Activated T-cell treated with anti-CD3 and anti-CD28 coated beads for 4 hours (primary cell): ENCODE measurements at regions not wholly inside any gene's neighbourhood (a gene's known extent, or its start where the extent isn't known, plus 50 kb on each side); places are given as distances from the start of the nearest gene placed in this dataset.

ENCODE experiments used
- DNase-seq: peaks from one replicate; pipeline ENCODE4 v3.0.0-alpha.2; 2020

DNA sequence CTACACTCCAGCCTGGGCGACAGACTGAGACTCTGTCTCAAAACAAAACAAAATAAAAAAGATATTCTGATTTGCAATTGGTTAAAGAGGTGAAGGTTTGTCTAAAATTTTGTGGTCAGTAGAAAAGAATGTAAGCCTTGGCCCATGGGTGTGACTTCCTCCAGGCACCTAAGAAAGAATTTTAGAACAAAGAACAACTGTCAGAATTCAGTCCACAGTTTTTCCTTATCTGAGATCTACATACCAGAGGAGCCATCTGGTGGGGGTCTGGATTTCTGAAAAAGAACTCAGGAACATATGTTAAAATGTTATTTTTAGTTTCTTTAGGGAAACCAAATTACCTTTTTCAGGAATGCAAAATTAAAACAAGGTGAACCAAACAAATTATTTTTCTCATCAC, 434.1 kb downstream of the ANKRD50 start:
- DNase-seq: no peak

DNA sequence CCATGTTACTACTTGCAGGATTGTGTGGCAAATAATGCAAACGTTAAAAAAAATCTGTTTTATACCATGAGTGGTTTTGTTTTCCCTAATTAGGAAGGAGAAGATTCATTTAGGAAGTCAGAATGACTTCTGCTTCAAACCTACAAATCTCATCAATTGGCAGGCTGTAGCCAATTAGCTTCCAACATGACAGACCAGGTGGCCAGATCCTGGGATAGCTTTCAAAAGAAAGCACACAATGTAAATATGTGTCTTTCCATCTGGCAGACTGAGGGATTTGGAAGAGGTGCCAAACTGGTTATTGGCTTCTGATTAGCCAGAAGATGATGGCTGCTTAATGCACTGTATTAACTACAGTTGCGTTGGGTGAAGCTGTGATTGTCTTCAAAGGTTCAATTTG, 432.8 kb downstream of the ANKRD50 start:
- no peak for DNase-seq

DNA sequence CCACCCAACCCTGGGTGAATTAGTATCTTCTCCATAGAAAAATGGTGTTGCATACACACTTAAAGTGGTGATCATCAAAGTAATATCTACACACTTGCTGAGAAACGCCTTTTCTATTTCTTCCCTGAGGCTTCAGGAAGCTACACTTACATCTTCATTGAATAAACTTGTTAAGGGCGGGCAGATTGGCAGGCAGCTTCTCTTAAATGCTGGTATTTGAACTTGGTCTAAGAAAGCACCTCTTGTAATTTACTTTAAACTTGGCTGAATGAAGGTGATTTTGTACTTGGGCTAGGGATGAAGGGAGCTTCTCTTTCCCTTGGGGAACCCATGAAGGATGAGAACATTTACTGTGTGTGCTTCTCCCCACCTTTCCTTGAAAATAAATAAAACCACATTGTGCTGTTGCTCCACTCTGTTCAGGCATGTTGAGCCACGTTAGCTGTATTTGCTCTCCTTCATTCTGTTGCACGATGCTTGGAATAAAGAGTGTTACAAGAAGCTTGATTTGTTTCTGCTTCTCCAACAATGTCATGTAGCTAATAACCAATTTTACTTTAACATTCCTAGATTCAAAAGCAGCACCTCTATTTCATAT, 430.1 kb downstream of the ANKRD50 start:
- DNase-seq: no peak

DNA sequence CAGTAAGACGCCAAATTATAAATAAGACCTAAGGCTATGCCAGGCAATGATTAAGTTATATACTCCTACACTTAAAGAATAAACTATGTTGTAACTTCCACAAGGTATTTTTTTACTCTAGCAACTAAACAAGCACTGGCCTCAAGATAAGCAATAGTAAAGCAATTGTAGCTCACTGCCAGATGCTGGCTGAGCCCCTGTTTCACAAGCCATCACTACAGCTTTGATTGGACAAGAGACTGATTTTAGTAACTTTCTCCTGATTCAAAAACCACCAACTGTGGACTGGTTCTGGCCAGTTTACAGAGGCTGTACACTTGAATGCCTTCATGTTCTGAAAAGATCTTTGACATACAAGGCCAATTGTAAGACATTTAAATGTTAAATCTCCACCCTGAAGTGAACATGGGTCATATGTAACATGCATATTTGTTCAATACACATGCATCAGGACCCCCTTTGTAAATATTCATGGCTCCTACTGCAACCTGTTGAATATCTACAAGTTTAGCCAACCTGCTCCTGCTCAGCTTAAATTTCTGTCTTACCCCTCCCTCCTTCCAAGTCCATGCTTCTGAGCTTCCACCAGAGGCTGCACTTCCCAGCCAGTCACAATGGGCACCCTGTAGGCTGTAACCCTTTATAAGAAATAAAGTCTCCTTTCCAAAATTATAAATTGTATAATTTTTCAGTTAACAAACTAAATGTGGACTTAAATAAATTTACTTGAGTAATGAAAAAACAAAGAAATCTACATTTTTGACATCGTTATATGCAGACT, 423.6 kb downstream of the ANKRD50 start:
- DNase-seq: no peak

DNA sequence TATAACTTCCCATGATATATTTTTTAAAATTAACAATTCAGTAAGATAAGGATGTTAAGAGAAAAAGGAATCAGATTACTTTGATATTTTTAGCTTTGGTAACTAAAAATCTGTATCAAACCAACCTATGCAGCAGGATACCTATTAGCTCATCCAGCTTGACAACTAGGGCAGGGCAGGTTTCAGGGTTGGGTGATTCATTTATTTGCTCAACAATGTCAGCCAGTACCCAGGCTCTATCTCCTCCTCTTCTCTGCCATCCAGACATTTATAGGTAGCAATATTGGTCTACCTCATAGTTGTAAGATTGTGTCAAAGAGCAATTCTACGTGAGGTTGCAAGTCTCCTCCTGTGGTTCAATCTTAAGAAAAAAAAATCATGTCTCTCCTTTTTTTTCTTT, 421.9 kb downstream of the ANKRD50 start:
- DNase-seq: no peak

DNA sequence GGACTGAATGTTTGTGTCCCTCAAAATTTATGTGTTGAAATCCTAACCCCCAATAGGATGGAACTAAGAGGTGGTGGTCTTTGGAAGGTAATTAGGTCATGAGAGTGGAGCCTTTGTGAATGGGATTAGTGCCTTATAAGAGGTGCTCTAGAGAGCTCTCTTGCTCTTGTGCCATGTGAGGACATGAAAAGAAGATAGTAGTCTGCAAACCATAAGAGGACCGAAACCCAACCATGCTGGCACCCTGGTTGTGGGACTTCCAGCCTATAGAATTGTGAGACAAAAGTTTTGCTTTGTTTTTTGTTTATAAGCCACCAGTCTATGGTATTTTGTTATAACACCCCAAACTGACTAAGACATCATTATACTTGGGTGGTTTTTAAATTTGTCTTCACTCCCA, 417.1 kb downstream of the ANKRD50 start:
- DNase-seq: no peak

DNA sequence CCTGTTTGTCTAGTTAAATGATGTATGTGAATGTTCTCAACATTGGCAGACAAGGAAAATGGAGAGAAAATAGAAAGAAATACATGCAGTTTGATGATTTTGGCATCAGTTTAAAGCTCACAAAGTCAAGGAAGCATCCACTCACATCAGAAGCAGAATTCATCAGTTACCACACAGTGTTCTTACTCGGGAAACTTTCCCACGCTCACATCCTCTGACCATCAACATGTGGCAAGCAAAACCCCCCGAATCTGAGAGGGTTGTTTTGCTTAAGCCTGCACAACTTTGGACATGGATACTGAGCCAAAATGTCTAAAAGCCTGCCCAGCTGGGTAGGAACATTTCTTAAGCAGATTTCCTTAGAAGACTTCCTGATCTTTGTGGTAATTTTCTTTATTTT, 407.6 kb downstream of the ANKRD50 start:
- no peak for DNase-seq

DNA sequence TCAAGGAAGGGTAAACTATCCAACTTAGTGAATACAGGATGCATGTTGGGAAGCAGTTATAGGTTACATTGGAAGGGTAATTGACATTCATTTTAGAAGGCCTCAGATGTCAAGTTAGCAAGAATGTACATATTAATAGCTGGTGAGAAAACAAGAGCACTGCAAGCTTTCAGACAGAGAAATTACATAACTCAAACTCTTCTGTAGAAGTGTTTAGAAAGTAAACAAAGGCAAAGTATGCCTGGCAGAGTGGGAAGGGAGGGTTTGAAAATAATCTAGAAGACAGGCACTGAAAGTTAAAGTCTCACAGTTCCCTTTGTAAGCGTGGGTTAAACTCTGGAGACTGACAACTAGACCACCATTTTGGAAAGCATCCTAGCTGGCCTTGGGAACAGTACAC, 406.2 kb downstream of the ANKRD50 start:
- no peak for DNase-seq

DNA sequence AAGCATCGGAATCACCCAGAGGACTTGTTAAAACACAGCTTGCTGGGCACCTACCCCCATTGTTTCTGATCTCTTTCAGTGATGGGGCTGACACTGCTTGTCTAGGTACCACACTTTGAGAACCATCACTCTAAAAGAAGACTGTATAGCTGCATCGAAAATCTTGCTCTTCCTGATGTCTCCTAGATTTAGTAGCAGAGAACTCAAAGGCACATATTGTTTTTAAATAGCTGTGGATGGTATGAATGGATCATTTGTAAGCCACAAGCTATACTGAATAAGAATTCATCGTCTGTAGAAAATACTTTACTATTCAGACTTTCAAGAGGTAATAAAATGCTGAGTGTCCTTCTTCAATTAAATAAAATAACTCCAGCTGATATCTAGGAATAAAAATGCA, 405.4 kb downstream of the ANKRD50 start:
- no peak for DNase-seq

DNA sequence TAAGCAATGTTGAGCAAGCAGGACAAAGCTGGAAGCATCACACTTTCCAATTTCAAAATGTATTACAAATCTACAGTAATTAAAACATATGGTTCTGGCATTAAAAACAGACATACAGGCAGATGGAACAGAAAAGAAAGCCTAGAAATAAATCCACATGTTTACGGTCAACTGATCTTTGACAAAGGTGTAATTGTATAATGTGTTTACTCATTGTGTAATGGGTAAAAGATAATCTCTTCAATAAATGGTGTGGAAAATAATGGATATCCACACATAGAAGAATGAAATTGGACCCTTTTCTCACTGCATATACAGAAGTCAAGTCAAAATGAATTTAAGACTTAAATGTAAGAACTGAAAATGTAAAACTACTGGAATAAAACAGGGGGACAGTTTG, 394.2 kb downstream of the ANKRD50 start:
- no peak for DNase-seq

DNA sequence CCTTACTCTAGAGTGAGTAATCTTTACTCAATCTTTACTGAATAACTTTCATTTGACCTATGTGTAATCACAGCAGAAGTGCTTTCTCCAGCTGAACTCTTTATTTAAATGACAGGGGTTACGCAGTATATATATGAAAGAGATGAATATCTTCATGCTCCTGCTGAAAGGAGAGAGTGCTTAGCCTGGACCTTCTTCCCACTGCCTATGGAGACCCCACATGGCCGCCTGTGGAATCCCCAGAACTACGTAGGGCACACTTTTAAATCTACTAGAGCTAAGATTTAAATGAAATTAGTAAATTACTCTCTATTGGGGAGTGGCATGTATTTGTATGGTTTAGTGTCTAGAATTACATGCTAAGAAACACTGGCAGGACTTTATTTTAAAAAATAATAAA, 391.2 kb downstream of the ANKRD50 start:
- DNase-seq: no peak

DNA sequence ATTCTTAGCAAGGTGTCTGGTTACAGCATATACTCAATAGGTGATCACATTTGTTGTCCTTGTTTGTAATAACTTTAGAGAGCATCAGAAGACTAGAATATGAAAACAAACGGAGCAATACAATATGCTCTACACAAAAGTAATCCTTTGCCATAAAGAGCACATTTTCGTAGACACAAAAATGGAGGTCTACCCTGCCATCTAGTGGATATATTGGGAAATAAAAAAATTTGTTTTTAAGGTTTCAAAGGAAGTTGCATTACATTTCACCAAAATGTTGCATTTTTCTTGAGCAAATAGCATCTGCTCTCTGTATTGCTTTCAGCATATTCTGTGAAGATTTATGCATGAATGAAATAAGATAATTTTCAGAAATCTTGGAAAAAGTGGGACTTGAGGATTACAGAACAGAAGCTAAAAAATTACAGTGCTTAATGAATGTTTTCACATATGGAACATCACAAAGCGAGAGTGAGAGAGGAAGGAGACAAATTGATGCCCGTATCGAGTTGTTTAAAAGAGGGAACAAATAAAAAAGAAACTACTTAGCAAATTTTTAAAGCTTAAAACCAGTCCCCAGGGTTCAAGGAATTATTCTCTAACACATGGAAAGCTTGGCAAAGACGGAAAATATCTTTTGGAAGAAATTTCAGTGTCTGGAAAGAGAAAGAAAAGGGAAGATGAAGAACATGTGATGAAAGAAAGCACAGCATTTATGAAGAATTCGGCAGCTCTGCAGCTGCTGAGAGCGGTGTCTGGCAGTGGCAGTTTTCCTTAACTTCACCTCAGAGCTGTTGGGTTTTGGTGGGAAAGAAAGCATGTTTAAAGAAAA, 390.1 kb downstream of the ANKRD50 start:
- no peak for DNase-seq

DNA sequence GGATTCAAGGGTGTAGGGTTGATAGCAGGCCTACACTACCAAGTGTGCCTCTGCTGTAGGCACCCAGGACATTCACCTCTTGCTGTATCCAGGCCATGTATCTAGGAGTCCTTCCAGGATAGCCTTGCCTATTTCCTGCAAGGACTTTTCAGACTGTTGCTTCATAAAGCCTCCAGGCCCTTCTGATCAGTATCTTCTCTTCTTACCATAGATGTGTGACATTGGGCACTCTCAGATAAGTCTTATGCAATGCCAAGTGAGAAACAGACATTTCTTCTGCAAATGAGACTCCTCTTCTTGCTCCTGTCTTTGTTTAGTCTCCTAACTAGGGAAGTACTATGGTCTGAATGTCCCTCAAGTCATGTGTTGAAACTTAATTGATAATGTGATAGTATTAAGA, 386.8 kb downstream of the ANKRD50 start:
- no peak for DNase-seq

DNA sequence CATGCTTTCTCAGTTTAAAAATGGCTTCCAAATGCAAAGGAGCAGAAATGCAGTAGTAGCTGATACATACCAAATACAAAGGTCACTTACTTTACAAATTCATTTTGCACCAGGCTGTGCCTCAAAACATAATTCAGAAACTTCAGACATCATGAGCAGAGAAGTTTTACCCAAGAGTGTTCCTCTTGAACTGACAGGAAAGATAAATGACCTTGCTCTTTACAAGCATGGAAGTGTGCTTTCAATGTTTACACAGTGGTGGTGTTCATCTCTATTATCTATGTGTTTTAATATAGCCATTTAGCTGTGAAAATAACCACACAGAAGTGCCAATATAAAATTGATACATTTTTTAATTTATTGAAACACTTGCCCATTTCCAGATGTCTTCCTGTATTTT, 383.4 kb downstream of the ANKRD50 start:
- no peak for DNase-seq

DNA sequence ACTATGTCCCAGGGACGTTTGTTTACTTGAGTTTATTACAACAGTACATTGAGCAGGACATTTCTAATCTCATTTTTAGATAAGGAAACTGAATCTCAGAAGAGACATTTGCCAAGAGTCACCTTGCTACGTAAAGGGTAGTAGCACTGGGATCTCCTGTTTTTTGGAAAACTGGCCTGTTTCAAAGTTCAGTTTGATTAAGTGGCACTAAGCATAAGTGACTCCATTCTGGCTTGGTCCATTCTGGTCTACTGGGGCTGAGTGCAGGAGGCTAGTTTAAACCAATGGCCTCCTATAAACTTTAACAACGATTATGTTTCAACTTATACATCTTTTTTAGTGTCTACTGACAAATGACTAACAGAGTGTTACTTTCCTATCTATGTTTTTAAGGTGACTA, 382.5 kb downstream of the ANKRD50 start:
- DNase-seq: no peak

DNA sequence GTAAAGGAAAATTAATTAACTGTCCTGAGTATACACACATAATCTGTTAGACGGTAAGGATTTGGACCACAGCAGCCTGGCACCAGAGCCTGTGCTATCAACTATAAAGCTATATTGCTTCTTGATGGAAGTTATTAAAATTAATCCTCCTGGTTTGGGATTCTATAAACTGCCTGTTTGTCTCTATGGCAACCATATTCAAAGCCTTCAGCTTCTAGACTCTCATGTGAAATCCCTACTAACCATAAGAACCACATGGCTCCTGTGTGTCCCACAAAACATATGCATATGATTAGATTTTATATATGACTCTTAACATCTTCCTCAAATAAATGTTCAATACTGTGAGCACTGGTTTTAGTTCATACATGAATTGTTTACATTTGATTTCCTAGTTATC, 380.8 kb downstream of the ANKRD50 start:
- DNase-seq: no peak

DNA sequence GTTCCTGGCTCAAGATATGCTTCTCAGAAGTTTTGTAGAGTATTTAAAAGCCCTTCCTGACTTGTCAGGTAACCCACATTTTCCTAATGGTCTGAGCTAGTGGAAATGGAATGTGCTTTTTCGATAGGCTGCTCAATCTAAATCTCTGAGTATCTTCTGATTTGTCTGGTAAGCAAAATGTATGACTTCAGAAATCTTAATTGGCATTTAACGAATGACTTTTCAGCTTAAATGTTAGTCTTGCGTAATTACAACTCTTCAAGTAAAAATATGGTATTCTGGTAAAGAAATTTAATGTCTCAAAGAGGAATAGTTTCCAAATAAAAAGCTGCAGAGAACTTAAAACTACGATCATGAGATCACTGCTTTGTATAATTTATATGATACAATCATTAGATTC, 379.1 kb downstream of the ANKRD50 start:
- no peak for DNase-seq

DNA sequence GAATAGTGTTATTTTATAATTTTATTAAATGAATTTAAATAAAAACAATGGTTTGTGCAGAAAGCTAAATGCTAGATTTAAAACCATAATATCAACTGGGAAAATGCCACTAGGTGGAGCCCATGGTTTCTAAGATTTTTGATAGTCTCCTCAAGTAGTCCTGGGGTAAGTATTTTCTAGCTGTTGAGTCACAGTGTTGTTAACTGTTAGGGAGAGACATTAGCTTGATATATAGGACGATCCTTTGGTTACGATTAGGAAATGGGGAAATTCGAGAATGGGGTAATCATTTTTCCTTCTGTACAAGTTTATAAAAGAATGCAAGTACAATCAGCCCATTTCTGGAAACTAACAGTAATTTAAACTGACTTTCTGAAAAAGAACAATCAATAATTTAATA, 378.4 kb downstream of the ANKRD50 start:
- no peak for DNase-seq

DNA sequence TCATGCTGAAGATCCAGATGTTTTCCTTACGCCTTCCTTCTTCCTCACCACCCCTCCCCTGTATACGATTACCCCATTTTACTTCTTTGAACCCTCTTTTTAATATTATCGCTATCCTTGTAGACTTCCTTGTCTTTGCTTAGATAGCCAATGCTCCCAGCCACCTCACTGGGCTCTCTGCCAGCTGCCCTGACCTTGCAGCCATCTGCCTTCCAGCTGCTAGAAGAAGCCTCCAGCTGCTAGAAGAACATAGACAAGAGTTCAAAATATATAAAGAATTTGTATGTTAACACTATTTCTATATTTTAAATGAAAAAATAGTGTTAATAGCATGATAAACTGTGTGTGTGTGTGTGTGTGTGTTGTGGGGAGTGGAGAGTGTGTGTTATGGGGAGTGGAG, 374.7 kb downstream of the ANKRD50 start:
- DNase-seq: no peak

DNA sequence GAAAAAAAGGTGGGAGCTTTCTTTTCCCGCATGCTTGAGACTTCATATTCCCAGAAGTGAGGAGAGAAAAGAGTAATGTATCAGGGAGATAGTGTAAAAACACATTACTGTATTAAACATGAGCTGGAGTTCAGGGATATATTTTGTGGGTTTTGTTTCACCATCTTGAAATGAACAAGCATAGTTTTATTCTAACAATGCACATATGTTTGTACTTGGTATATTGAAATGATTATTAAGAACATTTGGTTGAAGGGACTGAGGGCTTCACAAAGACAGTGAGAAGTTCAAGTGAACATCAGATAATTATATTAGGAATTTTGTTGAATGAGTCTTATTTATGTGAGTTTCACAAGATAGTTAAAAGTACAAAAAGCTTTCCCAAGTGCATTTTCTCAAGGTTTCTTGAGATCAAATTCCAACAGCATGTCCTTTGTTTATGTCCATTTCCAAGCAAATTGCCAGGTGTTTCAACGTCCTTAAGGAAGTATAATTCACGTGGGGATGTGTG, 368.8 kb downstream of the ANKRD50 start:
- DNase-seq: no peak

DNA sequence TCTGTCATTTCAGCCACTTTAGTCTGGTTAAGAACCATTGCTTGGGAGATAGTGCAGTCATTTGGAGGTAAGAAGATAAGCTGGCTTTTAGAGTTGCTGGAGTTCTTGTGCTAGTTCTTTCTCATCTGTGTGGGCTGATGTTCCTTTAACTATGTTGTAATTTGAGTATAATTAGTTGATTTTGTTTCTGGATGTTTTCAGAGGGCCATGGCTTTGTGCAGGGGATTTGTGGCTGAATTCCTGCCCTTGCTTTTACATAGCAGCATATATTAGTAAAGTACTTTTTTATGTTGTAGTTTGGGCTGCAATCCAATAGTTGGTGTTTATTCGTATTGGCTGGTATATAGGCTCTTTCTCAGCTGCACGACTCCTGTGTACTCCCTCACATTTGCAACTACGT, 339.6 kb downstream of the ANKRD50 start:
- no peak for DNase-seq

DNA sequence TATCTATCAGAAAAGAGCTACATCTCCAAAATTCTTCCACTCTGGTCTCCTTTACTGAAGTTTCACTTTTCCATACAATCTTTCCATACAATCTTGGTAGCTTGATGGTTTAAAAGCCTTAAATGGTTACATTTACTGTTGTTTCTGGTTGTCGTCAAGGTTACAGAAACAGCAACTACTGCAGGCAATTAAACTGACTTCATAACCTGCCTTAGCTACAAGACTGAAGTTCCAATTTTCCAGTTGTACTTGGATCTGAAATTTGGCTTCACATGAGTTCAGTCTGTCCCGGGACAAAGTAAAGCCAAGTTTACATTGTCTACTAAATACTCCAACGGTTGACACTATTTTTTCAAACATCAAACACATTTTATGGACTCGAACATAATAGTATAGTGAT, 326.4 kb downstream of the ANKRD50 start:
- no peak for DNase-seq

DNA sequence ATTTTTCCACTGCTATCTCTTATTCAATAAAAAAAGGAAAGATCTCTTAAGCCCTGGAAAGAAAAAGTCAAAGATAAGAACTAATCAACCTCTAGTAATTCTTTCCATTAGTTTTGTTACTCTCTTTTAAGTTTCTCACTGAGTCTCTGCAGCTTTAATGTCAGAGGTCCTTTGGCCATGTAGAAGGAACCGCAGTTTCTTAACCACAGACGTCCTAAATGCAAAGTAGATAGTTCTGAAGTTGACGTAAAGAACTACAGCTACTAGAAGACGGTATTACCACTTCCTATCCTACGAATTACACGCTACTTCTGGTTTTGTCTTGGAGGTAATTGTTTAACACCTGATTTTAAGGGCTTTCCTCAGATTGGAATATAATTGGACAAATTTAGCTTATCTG, 325.9 kb downstream of the ANKRD50 start:
- DNase-seq: no peak

DNA sequence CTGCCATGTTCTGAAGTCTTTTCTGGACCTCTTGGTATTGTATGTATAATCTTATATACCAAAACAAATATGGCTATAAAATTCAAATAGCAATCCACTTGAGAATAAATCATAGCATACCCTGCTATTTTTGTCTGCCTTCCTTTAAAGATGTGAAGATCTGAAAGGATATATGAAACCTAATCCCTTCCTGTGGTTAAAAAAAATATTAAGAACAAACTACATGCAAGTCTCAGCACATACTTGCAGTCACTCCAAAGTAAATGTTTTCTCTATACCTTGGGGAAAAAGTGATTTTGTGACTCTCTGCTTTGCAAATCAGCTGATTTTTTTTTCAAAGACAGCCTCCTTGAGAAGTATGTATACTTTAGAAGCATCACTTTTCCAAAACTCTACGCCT, 322.9 kb downstream of the ANKRD50 start:
- no peak for DNase-seq
